ENCODE measurements at regions not wholly inside any gene's neighbourhood (a gene's known extent, or its start where the extent isn't known, plus 50 kb on each side); places are given as distances from the start of the nearest gene placed in this dataset.
"Not testable (repeated sequence)": the region's sequence is repeated elsewhere in the genome, so short reads cannot be mapped to it uniquely, and the experiment has no call there.

DNA sequence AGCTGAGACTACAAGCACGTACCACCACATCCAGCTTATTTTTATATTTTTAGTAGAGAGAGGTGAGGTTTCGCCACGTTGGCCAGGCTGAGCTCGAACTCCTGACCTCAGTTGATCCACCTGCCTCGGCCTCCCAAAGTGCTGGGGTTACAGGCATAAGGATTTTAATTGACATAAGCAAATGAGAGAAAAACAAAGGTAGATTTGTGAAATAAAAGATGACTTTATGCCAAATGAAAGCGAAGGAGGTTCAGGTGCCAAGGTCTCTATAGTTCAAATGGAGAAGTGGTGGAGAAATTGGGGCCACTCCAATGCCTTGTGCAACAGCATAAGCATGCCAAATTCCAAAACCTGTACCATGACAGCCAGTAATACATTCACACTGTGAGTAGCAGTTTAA is 180.6 kb downstream of the MREG start:
- no peak for DNase-seq (ENCODE audit: low read depth in 2 of 2)

- no peak for DNase-seq (ENCODE audit: low read depth in 2 of 2)
These were observed 181.9 kb downstream of the MREG start for GRCh38 chr2:215831296-215831913.

DNA sequence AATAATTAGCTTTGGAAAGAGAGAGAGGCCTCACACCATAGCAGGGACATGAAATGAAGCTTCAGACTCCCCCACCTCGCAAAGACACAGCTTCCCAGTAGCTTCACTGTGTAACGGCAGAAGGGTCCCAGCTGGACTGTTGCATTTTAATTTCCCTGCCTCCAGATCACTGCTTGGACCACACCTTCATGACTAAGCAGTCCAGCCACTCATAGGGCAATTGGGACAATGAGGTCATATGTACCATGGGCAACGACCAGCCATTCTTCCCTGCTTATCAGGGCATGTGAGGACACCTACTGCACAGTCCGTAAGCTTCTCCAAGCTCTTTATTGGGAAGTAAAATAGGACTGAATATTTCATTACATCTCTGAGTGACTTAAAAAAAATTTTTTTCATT is 183.0 kb downstream of the MREG start:
- no peak for DNase-seq (ENCODE audit: low read depth in 2 of 2)

GRCh38 chr2:215829261-215829660 is 184.1 kb downstream of the MREG start:
- no peak for DNase-seq (ENCODE audit: low read depth in 2 of 2)

DNA sequence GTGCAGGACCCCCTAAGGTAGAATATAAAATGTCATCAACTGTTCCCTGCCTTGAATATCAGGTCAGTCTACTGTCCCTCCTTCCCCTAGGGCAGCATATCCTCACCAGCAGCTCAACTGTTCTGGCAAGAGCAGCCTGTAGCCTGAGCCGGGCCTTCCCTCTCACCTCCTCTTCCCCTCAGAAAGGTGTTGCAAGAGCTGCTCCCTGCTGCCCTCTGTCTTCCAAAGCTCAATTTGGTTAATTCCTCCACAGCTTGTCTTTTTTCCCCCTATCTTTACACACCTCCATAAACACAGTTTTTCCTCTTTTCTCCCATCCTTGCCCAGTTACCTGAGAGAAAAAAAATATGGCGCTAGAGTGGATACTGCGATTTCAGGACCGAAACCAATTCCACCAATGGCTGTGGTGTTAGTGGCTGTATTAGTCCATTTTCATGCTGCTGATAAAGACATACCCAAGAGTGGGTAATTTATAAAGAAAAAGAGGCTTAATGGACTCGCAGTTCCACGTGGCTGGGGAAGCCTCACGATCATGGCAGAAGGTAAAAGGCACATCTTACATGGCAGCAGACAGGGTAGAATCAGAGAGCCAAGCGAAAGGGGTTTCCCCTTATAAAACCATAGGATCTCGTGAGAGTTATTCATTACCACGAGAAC is 184.7 kb downstream of the MREG start:
- DNase-seq (ENCODE audit: low read depth in 2 of 2), result peak in 1 of 2 donors; percentile 5

- no peak for DNase-seq (ENCODE audit: low read depth in 2 of 2)
These were observed 186.4 kb downstream of the MREG start for GRCh38 chr2:215826838-215827441.

GRCh38 chr2:215826376-215826775 is 187.0 kb downstream of the MREG start:
- DNase-seq (ENCODE audit: low read depth in 2 of 2), result no peak

DNA sequence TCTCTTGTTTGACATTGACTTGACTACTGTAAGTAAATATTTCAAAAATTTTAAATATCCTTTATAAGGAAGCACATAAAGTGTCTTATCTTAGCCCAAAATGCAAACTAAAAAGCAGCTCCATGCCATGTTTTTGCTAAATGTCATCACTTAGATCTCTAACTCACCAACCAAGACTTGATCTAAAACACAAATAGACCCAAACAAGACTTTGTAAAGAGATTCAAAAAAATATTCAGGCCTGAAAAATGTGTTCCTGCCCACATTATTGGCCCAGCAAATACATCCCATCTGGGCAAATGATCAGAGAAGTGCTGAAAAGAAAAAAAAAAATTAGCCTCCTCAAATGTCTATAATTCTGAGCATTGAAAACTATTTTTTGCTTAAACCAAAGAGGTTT is 187.6 kb downstream of the MREG start:
- no peak for DNase-seq (ENCODE audit: low read depth in 2 of 2)

DNA sequence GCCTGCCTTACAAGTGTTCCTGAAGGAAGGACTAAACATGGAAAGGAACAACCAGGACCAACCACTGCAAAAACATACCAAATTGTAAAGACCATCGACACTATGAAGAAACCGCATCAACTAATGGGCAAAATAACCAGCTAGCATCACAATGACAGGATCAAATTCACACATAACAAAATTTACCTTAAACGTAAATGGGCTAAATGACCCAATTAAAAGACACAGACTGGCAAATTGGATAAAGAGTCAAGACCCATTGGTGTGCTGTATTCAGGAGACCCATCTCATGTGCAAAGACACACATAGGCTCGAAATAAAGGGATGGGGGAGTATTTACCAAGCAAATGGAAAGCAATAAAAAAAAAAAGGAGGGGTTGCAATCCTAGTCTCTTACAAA is 192.1 kb downstream of the MREG start:
- not testable (repeated sequence) for DNase-seq (ENCODE audit: low read depth in 2 of 2)

DNA sequence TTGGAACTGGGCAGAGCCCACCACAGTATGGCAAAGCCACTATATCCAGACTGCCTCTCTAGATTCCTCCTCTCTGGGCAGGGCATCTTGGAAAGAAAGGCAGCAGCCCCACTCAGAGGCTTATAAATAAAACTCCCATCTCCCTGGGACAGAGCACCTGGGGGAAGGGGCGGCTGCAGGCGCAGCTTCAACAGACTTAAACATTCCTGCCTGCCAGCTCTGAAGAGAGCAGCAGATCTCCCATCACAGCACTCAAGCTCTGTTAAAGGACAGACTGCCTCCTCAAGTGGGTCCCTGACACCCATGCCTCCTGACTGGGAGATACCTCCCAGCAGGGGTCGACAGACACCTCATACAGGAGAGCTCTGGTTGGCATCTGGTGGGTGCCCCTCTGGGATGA is 193.6 kb downstream of the MREG start:
- DNase-seq (ENCODE audit: low read depth in 2 of 2), result not testable (repeated sequence)

DNA sequence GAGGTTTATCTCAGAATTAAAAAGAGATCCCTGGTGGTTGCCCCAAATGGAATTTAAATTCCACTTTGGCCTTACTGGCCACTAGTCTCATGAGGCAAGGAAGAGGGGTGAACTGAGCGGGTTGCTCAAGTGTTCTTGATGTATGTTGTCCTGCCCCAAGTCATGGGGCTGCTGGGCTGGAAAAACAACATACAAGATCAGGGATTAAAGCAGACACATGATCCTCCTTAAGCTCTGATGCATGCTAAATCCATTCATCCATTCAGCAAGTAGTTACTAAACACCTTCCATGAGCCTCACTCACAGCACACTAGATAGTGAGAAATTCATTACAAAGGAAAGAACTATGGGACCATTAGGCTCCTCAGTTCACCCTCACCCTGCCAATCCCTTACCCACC is 196.3 kb downstream of the MREG start:
- no peak for DNase-seq (ENCODE audit: low read depth in 2 of 2)

DNA sequence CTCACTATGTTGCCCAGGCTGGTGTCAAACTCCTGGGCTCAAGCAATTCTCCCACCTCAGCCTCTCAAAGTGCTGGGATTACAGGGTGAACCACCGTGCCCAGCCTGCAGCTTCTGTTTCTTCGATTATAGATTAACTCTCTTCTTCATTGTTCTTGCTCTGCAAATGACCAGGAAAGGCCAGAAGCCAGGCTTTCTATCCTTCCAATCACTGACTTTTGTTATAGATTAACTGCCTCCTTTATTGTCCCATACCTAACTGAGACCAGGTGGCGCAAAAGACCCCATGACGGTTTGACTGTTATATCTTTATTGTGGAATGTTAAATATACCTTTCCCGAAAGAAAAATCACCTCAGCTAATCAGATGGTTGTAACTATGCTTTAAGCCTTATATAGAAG is 196.9 kb downstream of the MREG start:
- DNase-seq (ENCODE audit: low read depth in 2 of 2), result no peak

DNA sequence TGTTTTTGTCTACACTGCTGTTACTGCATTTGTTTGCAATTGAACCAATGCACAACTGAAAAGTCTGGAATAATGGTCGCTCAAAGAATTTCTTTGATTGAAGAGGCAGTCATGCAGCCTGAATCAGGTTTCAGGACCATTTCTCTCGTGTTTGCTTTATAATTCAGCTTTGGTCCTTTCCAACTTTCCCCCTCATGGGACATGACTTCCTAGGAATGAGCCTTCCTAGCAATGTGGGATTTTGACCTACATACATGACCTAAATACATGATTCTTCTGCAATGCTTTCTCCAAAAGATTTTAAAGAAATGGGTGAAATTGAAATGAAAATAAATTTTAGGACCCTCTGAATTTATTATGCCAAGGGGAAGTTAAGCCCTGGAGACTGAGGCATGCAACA is 197.4 kb downstream of the MREG start:
- DNase-seq (ENCODE audit: low read depth in 2 of 2), result no peak

DNA sequence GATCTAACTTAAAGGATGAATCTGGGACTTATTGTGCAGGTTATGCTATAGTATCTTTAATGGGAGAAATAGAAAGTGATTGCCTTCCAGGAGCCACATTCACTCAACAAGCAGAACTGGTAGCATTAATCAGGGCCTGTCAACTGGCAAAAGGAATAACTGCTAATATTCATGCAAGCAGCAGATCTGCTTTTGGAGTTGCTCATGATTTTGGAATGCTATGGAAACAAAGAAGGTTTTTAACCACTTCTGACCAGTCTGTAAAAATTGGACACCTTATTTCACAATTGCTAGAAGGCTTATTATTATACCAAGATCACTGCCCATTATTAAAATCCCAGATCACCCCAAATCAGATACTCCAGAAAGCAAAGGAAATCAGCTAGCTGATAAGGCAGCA is 200.4 kb downstream of the MREG start:
- DNase-seq (ENCODE audit: low read depth in 2 of 2), result no peak

- no peak for DNase-seq (ENCODE audit: low read depth in 2 of 2)
These were observed 201.7 kb downstream of the MREG start for GRCh38 chr2:215811409-215812345.

- no peak for DNase-seq (ENCODE audit: low read depth in 2 of 2)
These were observed 202.3 kb downstream of the MREG start for GRCh38 chr2:215811003-215811402.

DNA sequence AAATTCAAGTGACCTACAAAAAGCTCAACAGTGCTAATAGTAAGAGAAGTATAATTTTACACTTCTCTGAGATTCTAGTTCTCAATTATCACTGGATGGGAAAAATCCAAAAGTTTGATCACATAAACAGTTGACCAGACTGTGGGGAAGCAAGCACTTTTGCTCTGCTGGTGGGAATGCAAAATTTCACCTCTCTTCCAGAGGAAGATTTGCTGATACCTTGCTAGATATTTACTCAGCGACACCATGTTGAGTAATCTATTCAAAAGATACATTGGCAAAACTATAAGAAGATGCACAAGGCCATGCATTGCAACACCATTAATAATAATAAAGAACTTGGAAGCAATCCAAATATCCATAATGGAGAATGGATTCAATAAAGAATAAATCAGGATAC is 204.4 kb downstream of the MREG start:
- no peak for DNase-seq (ENCODE audit: low read depth in 2 of 2)

DNA sequence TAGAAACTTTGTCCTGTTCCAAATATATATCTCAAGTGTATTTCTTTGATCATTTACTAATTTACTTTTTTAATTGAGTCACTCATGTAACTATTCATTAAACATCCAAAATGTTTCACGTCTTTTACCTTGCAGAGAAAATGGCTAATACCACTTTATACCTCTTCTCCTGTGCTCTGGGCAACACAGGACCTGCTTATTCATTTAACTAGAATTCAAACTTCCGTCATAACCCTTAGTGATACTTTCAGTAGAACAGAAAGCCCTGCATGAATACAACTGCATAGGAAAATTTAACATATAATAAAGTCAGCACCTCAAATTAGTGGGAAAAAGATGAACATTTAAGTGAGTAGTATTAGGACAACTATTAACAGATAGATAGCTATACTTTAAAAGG is 205.2 kb downstream of the MREG start:
- no peak for DNase-seq (ENCODE audit: low read depth in 2 of 2)

DNA sequence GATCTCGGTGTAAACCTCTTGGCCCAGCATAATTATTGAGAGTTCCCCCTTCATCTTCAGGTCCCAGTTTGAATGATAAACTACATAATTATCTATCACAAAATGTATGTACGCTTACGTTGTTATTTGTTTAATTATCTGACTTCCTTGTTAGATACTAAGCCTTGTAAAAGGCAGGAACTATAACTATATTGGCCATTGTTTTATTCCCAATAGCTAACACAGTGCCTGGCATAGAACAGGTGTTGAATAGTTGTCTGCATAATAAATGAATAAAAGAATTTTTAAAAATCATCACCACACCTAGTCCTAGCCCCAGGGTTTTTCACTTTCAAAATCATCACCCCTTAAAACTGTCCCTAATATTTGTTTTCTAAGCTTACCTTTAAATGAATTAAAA is 207.9 kb downstream of the MREG start:
- DNase-seq (ENCODE audit: low read depth in 2 of 2), result no peak

DNA sequence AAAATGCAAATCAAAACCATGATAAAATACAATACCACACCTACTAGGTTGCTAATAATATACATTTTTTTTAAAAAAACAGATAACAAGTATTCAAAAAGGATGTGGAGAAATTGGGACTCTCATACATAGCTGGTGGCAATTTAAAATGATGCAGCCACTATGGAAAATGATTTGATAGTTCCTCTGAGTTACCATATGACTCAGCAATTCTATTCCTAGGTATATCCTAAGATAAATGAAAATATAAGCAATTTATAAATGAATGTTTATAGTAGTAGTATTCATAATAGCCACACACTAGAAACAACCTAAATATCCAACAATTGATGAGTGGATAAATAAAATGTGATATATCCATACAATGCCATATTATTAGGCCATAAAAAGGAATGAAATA is 210.2 kb downstream of the MREG start:
- DNase-seq (ENCODE audit: low read depth in 2 of 2), result no peak

DNA sequence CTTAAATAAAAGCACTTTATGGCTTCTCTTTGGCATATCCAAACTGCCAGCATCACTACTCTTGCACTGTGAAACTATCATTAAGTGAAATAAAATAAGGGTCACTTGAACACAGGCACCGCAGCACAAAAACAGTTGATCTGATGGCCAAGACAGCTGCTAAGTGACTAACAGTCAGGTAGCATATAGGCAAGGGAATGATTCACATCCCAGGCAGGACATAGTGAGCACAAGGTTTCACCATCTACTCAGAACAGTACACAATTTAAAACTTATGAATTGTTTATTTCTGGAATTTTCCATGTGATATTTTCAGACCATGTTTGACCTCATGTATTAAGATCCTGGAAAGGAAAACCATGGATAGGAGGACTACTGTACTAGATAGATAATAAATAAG is 214.2 kb downstream of the MREG start:
- DNase-seq (ENCODE audit: low read depth in 2 of 2), result no peak

DNA sequence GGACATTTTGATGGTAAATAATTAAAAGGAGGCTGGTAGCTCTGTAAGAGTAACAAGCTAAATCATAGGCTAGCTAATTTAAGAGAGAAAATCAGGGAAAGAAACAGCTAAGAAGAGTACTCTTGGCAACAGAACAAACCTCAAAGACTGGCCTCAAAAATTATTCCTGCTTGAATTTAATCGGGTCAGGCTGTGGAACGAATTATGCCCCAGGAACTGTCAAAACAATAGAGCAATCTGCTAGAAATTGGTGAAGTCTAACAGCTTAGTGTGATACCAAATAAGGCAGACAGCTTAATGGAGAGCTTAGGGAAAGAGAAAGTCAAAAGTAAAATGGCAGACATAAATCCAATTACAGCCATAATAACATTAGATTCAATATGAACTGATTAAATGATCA is 215.7 kb downstream of the MREG start:
- DNase-seq (ENCODE audit: low read depth in 2 of 2), result no peak
